ENCODE measurements at regions not wholly inside any gene's neighbourhood (a gene's known extent, or its start where the extent isn't known, plus 50 kb on each side); places are given as distances from the start of the nearest gene placed in this dataset.

DNA sequence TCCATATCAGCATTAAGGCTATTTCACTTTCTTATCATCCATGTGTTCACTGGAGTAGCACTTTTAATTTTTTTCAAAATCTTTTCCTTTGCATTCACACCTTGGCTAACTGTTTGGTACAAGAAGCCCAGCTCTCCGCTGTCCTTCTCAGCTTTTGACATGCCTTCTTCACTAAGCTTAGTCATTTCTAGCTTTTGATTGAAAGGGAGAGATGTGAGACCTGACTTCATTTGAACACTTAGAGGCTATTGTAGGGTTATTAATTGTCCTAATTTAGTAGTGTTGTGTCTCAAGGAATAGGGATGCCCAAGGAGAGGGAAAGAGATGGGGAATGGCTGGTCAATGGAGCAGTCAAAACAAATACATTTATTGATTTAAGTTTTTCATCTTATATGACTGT lies 350.0 kb downstream of the CXCL12 start:
- TF ChIP-seq, protein P1, sequence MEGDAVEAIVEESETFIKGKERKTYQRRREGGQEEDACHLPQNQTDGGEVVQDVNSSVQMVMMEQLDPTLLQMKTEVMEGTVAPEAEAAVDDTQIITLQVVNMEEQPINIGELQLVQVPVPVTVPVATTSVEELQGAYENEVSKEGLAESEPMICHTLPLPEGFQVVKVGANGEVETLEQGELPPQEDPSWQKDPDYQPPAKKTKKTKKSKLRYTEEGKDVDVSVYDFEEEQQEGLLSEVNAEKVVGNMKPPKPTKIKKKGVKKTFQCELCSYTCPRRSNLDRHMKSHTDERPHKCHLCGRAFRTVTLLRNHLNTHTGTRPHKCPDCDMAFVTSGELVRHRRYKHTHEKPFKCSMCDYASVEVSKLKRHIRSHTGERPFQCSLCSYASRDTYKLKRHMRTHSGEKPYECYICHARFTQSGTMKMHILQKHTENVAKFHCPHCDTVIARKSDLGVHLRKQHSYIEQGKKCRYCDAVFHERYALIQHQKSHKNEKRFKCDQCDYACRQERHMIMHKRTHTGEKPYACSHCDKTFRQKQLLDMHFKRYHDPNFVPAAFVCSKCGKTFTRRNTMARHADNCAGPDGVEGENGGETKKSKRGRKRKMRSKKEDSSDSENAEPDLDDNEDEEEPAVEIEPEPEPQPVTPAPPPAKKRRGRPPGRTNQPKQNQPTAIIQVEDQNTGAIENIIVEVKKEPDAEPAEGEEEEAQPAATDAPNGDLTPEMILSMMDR (IDR thresholded peaks at IDR 0.05): no peak
- Mint-ChIP-seq H3K4me3 (ENCODE audit: unreplicated experiment) (no peak overlapping the region), H3K27ac (ENCODE audit: unreplicated experiment) (no peak overlapping the region), H3K27me3 (ENCODE audit: unreplicated experiment) (no peaks in the 10 kb centered on the region), H3K36me3 (ENCODE audit: unreplicated experiment) (no peaks in the 10 kb centered on the region), H3K4me1 (ENCODE audit: unreplicated experiment) (peaks cover 32% of the 10 kb centered on the region), H3K9me3 (ENCODE audit: unreplicated experiment) (peaks cover 1% of the 10 kb centered on the region)
- no peak for DNase-seq (ENCODE audit: extremely low spot score, unreplicated experiment)

DNA sequence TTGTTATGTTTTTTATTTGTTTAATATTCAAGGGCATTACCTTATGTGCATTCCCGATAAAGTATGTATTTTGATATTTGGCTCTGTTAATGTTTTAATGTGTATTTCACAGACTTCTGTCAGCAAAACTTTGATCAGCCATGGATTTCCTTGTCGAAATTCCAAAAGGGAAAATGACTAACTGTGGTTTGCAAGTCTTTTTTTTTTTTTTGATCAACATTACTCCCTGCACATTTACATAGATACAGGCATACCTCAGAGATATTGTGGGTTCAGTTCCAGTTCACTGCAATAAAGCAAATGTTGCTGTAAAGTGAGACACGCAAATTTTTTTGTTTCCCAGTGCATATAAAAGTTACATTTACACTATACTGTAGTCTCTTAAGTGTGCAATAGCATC lies 351.9 kb downstream of the CXCL12 start:
- H3K27me3 Mint-ChIP-seq (ENCODE audit: unreplicated experiment): no peaks in the 10 kb centered on the region

DNA sequence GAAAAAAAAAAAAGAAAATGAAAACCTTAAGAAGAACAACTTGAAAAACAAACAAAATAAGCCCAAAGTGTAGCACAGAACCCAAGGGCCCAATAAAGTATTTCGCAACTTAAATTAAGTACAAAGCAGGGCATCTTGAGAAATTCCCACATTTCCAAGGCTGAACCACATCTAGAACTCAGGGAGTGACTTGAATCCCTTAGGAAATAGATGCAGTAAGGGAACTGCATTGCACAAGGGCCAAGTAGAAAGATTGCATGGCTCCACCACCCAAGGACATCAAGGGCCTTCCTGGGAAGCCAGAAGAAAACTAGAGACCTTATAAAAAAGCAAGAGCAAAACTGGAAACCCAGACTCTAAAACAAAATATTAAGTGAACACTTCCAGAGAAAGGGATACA lies 352.7 kb downstream of the CXCL12 start:
- H3K4me3 Mint-ChIP-seq (ENCODE audit: unreplicated experiment): no peak overlapping the region
- no peaks in the 10 kb centered on the region for H3K9me3 Mint-ChIP-seq (ENCODE audit: unreplicated experiment)
- no peak overlapping the region for H3K27ac Mint-ChIP-seq (ENCODE audit: unreplicated experiment)
- H3K4me1 Mint-ChIP-seq (ENCODE audit: unreplicated experiment): peaks cover 27% of the 10 kb centered on the region
- no peak for DNase-seq (ENCODE audit: extremely low spot score, unreplicated experiment)
- H3K36me3 Mint-ChIP-seq (ENCODE audit: unreplicated experiment): no peaks in the 10 kb centered on the region
- H3K27me3 Mint-ChIP-seq (ENCODE audit: unreplicated experiment): no peaks in the 10 kb centered on the region
- TF ChIP-seq, protein P1 (IDR thresholded peaks at IDR 0.05): no peak

More for the DNA sequence above, 351.9 kb downstream of the CXCL12 start:
- Mint-ChIP-seq H3K4me3 (ENCODE audit: unreplicated experiment) (no peak overlapping the region), H3K36me3 (ENCODE audit: unreplicated experiment) (no peaks in the 10 kb centered on the region), H3K27ac (ENCODE audit: unreplicated experiment) (no peak overlapping the region), H3K4me1 (ENCODE audit: unreplicated experiment) (peaks cover 27% of the 10 kb centered on the region), H3K9me3 (ENCODE audit: unreplicated experiment) (no peaks in the 10 kb centered on the region)
- no peak for DNase-seq (ENCODE audit: extremely low spot score, unreplicated experiment)
- TF ChIP-seq, protein P1 (IDR thresholded peaks at IDR 0.05): no peak

DNA sequence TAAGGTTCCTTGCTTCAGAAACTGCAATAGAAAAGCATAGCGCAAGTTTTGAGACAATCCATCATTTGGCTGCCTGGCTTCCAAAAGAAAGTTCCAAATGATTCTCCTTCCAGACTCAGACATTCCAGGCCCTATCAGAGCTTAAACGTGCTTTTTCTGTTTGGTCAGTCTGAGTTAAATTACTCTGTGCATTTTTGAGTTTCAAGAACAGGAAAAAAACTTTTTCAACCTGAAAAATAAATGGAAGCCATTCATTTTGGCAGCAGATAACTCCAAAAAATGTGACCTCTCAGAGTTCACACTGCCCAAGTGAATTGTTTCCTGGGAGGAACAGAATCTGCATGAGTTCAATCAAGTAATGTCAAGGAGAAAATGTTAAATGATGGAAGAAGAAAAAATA lies 354.2 kb downstream of the CXCL12 start:
- Mint-ChIP-seq H3K27me3 (ENCODE audit: unreplicated experiment) (peaks cover 6% of the 10 kb centered on the region), H3K4me3 (ENCODE audit: unreplicated experiment) (no peak overlapping the region), H3K36me3 (ENCODE audit: unreplicated experiment) (no peaks in the 10 kb centered on the region), H3K4me1 (ENCODE audit: unreplicated experiment) (peaks cover 25% of the 10 kb centered on the region), H3K9me3 (ENCODE audit: unreplicated experiment) (no peaks in the 10 kb centered on the region), H3K27ac (ENCODE audit: unreplicated experiment) (peak overlapping the region; percentile 35)
- TF ChIP-seq, protein P1 (IDR thresholded peaks at IDR 0.05): no peak
- DNase-seq (ENCODE audit: extremely low spot score, unreplicated experiment): no peak

DNA sequence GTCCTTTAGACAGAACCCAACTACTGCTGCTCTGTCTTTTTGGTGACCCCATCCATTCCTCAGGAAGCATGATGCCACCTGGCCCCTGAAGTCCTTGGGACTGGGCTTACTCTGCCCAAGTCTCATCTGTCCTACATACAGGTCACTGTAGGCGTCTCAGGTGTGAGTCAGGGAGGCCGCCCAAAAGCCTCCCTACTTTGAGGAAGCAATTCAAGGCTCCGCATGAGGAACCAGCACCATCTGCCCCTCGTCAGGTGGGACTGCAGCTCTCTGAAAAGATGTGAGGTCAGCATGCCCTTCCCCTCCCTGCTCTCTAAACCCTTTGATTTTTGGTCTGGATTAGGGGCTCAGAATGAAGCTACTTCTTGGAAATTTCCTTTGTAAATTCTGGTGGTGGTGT lies 354.8 kb downstream of the CXCL12 start:
- no peak for DNase-seq (ENCODE audit: extremely low spot score, unreplicated experiment)
- peaks cover 31% of the 10 kb centered on the region for H3K4me1 Mint-ChIP-seq (ENCODE audit: unreplicated experiment)
- no peak overlapping the region for H3K27ac Mint-ChIP-seq (ENCODE audit: unreplicated experiment)
- H3K4me3 Mint-ChIP-seq (ENCODE audit: unreplicated experiment): no peak overlapping the region
- peaks cover 9% of the 10 kb centered on the region for H3K27me3 Mint-ChIP-seq (ENCODE audit: unreplicated experiment)
- no peaks in the 10 kb centered on the region for H3K36me3 Mint-ChIP-seq (ENCODE audit: unreplicated experiment)
- H3K9me3 Mint-ChIP-seq (ENCODE audit: unreplicated experiment): no peaks in the 10 kb centered on the region
- TF ChIP-seq, protein P1 (IDR thresholded peaks at IDR 0.05): no peak

Data from osteocyte (in vitro differentiated cells).